RWPE2 (cell line): ENCODE measurements at regions not wholly inside any gene's neighbourhood (a gene's known extent, or its start where the extent isn't known, plus 50 kb on each side); places are given as distances from the start of the nearest gene placed in this dataset.

ENCODE experiments used
- ATAC-seq: fragments of 200-7000 bp; cut with Tn5 transposase; 3 replicates; pipeline ENCODE4 v1.9.1; 2021; ENCODE audit warnings: low read depth
- DNase-seq: peaks from one replicate; pipeline ENCODE4 v3.0.0-alpha.2; 2020; ENCODE audit warnings: low spot score
- H3K27ac ChIP-seq: fragments of 450-650 bp; 2 replicates; pipeline ENCODE4 v1.5.1; 2017; ENCODE audit warnings: mild to moderate bottlenecking; ENCODE audit not compliant: poor library complexity, severe bottlenecking
- H3K27me3 ChIP-seq: fragments of 250-450 bp; sonication (Bioruptor Pico); 2 replicates; pipeline ENCODE4 v1.5.1; 2021; ENCODE audit warnings: mild to moderate bottlenecking, moderate library complexity; ENCODE audit not compliant: insufficient read depth, poor library complexity, severe bottlenecking
- H3K36me3 ChIP-seq: fragments of 250-450 bp; sonication (Bioruptor Pico); 2 replicates; pipeline ENCODE4 v1.5.1; 2020; ENCODE audit warnings: low read depth, mild to moderate bottlenecking, moderate library complexity
- H3K4me1 ChIP-seq: fragments of 250-450 bp; sonication (Bioruptor Pico); 2 replicates; pipeline ENCODE4 v1.5.1; 2021; ENCODE audit warnings: mild to moderate bottlenecking, moderate library complexity; ENCODE audit not compliant: insufficient read depth, poor library complexity, severe bottlenecking
- H3K4me3 ChIP-seq: fragments of 250-450 bp; sonication (Bioruptor Pico); 2 replicates; pipeline ENCODE4 v1.5.1; 2021; ENCODE audit warnings: mild to moderate bottlenecking, moderate library complexity; ENCODE audit not compliant: severe bottlenecking
- H3K9me3 ChIP-seq: fragments of 250-450 bp; sonication (Bioruptor Pico); 2 replicates; pipeline ENCODE4 v1.5.1; 2021; ENCODE audit warnings: mild to moderate bottlenecking, moderate library complexity; ENCODE audit not compliant: severe bottlenecking
- TF ChIP-seq, protein P1 (sequence below): fragments of 450-650 bp; IDR thresholded peaks from one replicate; pipeline ENCODE4 v1.5.1; 2017; ENCODE audit warnings: mild to moderate bottlenecking, moderate library complexity; ENCODE audit not compliant: poor library complexity, severe bottlenecking

- DNase-seq (no peak), ATAC-seq (peak; percentile 72)
- Histone ChIP-seq H3K27me3 (no peaks in the 10 kb centered on the region), H3K36me3 (no peaks in the 10 kb centered on the region), H3K4me3 (no peak overlapping the region), H3K4me1 (peaks cover 8% of the 10 kb centered on the region), H3K27ac (no peak overlapping the region), H3K9me3 (no peaks in the 10 kb centered on the region)
- TF ChIP-seq, protein P1, sequence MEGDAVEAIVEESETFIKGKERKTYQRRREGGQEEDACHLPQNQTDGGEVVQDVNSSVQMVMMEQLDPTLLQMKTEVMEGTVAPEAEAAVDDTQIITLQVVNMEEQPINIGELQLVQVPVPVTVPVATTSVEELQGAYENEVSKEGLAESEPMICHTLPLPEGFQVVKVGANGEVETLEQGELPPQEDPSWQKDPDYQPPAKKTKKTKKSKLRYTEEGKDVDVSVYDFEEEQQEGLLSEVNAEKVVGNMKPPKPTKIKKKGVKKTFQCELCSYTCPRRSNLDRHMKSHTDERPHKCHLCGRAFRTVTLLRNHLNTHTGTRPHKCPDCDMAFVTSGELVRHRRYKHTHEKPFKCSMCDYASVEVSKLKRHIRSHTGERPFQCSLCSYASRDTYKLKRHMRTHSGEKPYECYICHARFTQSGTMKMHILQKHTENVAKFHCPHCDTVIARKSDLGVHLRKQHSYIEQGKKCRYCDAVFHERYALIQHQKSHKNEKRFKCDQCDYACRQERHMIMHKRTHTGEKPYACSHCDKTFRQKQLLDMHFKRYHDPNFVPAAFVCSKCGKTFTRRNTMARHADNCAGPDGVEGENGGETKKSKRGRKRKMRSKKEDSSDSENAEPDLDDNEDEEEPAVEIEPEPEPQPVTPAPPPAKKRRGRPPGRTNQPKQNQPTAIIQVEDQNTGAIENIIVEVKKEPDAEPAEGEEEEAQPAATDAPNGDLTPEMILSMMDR, result no peak
Observed at GRCh38 chr6:100230953-100231316, 233.8 kb downstream of the SIM1 start.

- DNase-seq (no peak), ATAC-seq (no peak)
- H3K27ac ChIP-seq, result no peak overlapping the region
- peaks cover 8% of the 10 kb centered on the region for H3K4me1 ChIP-seq
- no peaks in the 10 kb centered on the region for H3K36me3 ChIP-seq
- H3K27me3 ChIP-seq, result no peaks in the 10 kb centered on the region
- TF ChIP-seq, protein P1, result no peak
- no peaks in the 10 kb centered on the region for H3K9me3 ChIP-seq
- H3K4me3 ChIP-seq, result no peak overlapping the region
Observed at GRCh38 chr6:100230115-100230952, 234.4 kb downstream of the SIM1 start.

DNA sequence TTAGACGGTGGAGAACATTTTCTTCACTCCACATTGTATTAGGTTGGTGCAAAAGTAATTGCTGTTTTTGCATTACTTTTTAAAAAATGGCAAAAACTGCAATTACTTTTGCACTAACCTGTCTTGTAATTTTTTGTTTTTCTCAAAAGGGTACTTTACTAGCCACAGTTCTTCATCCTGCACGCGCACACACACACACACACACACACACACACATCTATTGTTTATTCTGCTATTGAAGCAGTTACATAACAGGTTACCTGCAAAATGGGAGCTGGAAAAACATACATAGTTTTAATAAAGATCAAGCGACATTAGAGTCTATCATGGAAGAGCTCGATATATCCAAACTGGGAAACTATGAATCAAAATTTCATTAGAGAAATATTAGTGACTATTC lies 235.2 kb downstream of the SIM1 start:
- Histone ChIP-seq H3K27ac (peak overlapping the region; percentile 23), H3K4me3 (no peak overlapping the region), H3K27me3 (no peaks in the 10 kb centered on the region), H3K36me3 (no peaks in the 10 kb centered on the region), H3K4me1 (peaks cover 8% of the 10 kb centered on the region), H3K9me3 (no peaks in the 10 kb centered on the region)
- TF ChIP-seq, protein P1, result no peak
- DNase-seq, result no peak
- ATAC-seq, result no peak

- Histone ChIP-seq H3K9me3 (no peaks in the 10 kb centered on the region), H3K27me3 (no peaks in the 10 kb centered on the region), H3K4me1 (peaks cover 8% of the 10 kb centered on the region), H3K27ac (peak overlapping the region; percentile 23), H3K36me3 (no peaks in the 10 kb centered on the region), H3K4me3 (peak overlapping the region; percentile 21)
- peak; percentile 94 for ATAC-seq
- DNase-seq, result peak; percentile 80
- TF ChIP-seq, protein P1, result peak; percentile 5
Observed at GRCh38 chr6:100228834-100229441, 234.9 kb upstream of the MCHR2 start.

- H3K9me3 ChIP-seq, result no peaks in the 10 kb centered on the region
- peak overlapping the region; percentile 21 for H3K4me3 ChIP-seq
Observed at GRCh38 chr6:100228437-100228833, 234.4 kb upstream of the MCHR2 start.

More at GRCh38 chr6:100228437-100228833, 234.4 kb upstream of the MCHR2 start:
- TF ChIP-seq, protein P1, result no peak
- H3K27ac ChIP-seq, result peak overlapping the region; percentile 23
- ATAC-seq (no peak), DNase-seq (no peak)
- H3K36me3 ChIP-seq, result no peaks in the 10 kb centered on the region
- peaks cover 8% of the 10 kb centered on the region for H3K4me1 ChIP-seq
- no peaks in the 10 kb centered on the region for H3K27me3 ChIP-seq
